Suprapubic skin (tissue), 3 donors: ENCODE measurements at regions not wholly inside any gene's neighbourhood (a gene's known extent, or its start where the extent isn't known, plus 50 kb on each side); places are given as distances from the start of the nearest gene placed in this dataset.

Experiments
- CTCF ChIP-seq, 2 donors: fragments of 200-600 bp in 1 of 2; fragments of 450-650 bp in 1 of 2; sonication (generic) in 1 of 2; IDR thresholded peaks; one replicate each; pipeline ENCODE4 v1.5.1; 2016 to 2019; ENCODE audit warnings: antibody characterized with exemption in 2 of 2, mild to moderate bottlenecking in 1 of 2, moderate library complexity in 1 of 2
- POLR2AphosphoS5 ChIP-seq, 3 donors: sonication (generic); formaldehyde crosslinking; IDR thresholded peaks; one replicate each; pipeline ENCODE4 v1.6.1; 2017; ENCODE audit warnings: antibody characterized with exemption in 3 of 3

- TF ChIP-seq CTCF (IDR thresholded peaks at IDR 0.05) (no peak), POLR2AphosphoS5 (IDR thresholded peaks at IDR 0.05) (no peak)
These were observed 459.2 kb downstream of the KCNJ3 start for GRCh38 chr2:155157711-155158110.
